GM12874 (cell line): ENCODE measurements at regions not wholly inside any gene's neighbourhood (a gene's known extent, or its start where the extent isn't known, plus 50 kb on each side); places are given as distances from the start of the nearest gene placed in this dataset.

ENCODE experiments used
- TF ChIP-seq, protein P1 (sequence below): IDR thresholded peaks from 2 replicates; pipeline ENCODE4 v1.5.1; 2011; ENCODE audit warnings: low read depth, mild to moderate bottlenecking, control low read depth, low read length, moderate library complexity; ENCODE audit not compliant: insufficient read depth

DNA sequence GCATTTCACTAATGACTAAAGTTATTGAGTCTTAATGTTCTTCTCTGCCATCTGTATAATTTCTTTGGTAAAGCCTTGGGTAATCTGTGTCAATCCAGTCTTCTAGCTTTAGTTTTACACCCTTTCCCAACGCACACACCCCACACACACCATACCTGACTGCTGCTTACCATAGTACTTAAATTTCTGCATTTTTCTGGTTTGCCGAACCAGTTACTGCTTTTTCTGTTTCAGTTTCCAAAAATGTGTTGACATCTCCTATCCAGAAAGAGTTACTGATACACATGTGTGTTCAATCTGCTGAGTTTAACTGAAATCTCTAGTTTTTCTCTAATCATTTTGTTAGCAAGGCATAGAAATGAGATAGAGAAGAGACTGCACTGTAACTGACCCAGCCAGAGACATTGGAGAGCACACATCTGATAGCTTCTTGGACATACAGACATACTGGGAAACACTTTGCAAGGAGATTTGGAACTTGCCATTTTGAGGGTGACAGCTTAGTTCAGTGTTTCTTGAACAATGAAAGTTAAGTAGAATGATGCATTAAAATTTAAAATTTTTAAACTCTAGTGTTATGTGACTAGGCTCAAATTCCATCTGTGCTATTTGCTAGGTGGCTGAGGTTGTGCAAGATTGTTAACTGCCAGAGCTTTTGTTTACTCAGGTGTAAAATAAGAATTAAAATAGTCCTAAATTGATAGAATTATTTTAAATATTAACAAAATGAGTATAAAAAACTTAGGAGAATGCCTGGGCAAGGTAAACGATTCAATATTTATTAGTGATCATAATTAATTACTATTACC is 807.6 kb downstream of the DNAJB9 start:
- TF ChIP-seq, protein P1, sequence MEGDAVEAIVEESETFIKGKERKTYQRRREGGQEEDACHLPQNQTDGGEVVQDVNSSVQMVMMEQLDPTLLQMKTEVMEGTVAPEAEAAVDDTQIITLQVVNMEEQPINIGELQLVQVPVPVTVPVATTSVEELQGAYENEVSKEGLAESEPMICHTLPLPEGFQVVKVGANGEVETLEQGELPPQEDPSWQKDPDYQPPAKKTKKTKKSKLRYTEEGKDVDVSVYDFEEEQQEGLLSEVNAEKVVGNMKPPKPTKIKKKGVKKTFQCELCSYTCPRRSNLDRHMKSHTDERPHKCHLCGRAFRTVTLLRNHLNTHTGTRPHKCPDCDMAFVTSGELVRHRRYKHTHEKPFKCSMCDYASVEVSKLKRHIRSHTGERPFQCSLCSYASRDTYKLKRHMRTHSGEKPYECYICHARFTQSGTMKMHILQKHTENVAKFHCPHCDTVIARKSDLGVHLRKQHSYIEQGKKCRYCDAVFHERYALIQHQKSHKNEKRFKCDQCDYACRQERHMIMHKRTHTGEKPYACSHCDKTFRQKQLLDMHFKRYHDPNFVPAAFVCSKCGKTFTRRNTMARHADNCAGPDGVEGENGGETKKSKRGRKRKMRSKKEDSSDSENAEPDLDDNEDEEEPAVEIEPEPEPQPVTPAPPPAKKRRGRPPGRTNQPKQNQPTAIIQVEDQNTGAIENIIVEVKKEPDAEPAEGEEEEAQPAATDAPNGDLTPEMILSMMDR = no peak

- TF ChIP-seq, protein P1 = no peak
These were observed 817.3 kb downstream of the DNAJB9 start for GRCh38 chr7:109386959-109387358.

- TF ChIP-seq, protein P1 = no peak
These were observed 817.9 kb downstream of the DNAJB9 start for GRCh38 chr7:109387530-109387929.

DNA sequence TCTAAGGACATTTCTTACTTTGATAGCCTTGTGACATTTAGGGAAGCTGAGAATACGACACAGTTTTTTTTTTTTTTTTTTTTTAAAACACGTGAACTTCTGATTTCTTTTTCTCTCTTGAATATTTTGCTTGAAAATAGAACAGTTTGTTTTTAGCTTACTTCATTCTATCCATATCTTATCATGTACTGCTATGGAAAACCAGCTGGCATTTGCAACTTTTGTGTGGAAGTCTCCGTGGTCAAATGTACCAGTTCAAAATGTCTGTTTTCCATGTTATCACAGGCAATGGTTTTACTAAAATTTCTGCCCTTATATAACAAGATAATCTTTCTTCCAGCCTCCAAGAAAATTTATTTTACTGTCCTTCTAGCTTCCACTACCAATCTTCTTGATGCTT is 821.6 kb downstream of the DNAJB9 start:
- TF ChIP-seq, protein P1 = no peak

DNA sequence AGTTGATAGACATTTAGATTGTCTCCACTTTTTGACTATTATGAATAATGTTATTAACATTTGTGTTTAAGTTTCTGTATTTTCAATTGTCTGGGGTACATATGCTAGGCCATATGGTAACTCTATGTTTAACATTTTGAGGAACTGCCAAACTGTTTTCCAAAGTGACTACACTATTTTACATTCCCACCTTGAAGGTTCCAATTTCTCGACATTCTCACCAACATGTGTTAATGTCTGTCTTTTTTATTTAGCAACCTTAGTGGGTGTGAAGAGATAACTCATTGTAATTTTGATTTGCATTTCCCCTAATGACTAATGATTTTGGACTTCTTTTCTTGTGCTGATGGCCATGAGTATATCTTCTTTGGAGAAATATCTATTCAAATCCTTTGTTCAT is 832.4 kb downstream of the DNAJB9 start:
- TF ChIP-seq, protein P1 = no peak

DNA sequence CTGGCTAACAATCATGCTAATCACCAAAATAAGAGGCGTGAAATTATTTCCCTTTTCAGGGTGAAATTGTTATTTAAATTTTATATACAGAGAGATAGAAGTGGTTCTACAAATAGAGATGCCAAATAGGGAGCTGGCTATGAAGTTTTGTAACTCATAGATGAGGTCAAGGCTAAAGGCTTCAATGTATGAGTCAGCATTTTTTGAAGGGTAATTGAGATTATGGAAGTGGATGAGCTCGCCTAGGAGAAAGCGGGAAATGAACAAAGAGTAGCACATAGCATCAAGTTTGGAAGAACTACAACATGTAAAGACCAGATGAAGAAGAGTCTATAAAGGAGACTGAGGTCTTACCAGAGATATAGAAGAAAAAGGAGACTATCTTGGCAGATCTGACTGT is 838.1 kb downstream of the DNAJB9 start:
- TF ChIP-seq, protein P1 = no peak

- TF ChIP-seq, protein P1 = no peak
These were observed 868.3 kb downstream of the DNAJB9 start for GRCh38 chr7:109437957-109438356.
